HepG2 (cell line): ENCODE measurements at regions not wholly inside any gene's neighbourhood (a gene's known extent, or its start where the extent isn't known, plus 50 kb on each side); places are given as distances from the start of the nearest gene placed in this dataset.

ENCODE experiments used
- ATAC-seq: fragments of 200-7000 bp; cut with Tn5 transposase; 3 replicates; pipeline ENCODE4 v1.9.1; 2020; ENCODE audit warnings: mild to moderate bottlenecking, moderate library complexity
- BruUV-seq: library from RNA; stranded (reverse); fragments of 400-500 nt; replicated peaks from 2 replicates; lab custom pipeline; 2021; lab: Mats Ljungman, UMichigan
- CTCF ChIA-PET: fragments of 300-600 bp; formaldehyde crosslinking; extraction: SDS; loops from one replicate; lab custom pipeline; 2021; ENCODE audit warnings: low total read pairs, inconsistent platforms, low intra/inter-chr PET ratio; lab: Yijun Ruan, JAX
- POLR2A ChIA-PET: fragments of 350-600 bp; sonication (Branson Sonifier 250); formaldehyde crosslinking; loops from one replicate; lab custom pipeline; 2020; ENCODE audit warnings: antibody characterized with exemption, inconsistent platforms; lab: Yijun Ruan, JAX
- DNase-seq: peaks from one replicate; pipeline ENCODE4 v3.0.0-alpha.2; 2015; ENCODE audit warnings: low spot score
- FAIRE-seq: peaks from 3 replicates; lab custom pipeline; 2011; peaks lifted over from hg19 to GRCh38; lab: Jason Lieb, UNC
- H2AFZ ChIP-seq: one replicate; pipeline ENCODE4 v1.6.1; 2011; ENCODE audit warnings: low read length, inconsistent platforms
- H3K27ac ChIP-seq: fragments of 300-600 bp; 3 replicates; pipeline ENCODE4 v1.8.0; 2011; ENCODE audit warnings: mixed run types, mild to moderate bottlenecking, mixed read lengths, low read length, inconsistent platforms; ENCODE audit not compliant: insufficient read depth; ENCODE audit errors: extremely low read length
- H3K27me3 ChIP-seq, 2 experiments: fragments of 200-600 bp in 1 of 2; 2 replicates in 1 of 2; 3 replicates in 1 of 2; pipeline versions ENCODE4 v1.6.0 to v1.8.0; 2011; ENCODE audit warnings: low read length in 2 of 2, mild to moderate bottlenecking in 2 of 2, moderate library complexity in 2 of 2, inconsistent platforms in 1 of 2; ENCODE audit not compliant: insufficient read depth in 2 of 2, control insufficient read depth in 1 of 2
- H3K36me3 ChIP-seq, 2 experiments: fragments of 200-600 bp in 1 of 2; replicated peaks in 1 of 2; 2 replicates in 1 of 2; 3 replicates in 1 of 2; pipeline versions ENCODE4 v1.5.1 to v1.8.0; 2011; ENCODE audit warnings: low read length in 2 of 2, inconsistent platforms in 1 of 2; ENCODE audit not compliant: insufficient read depth in 2 of 2, control insufficient read depth in 1 of 2
- H3K4me1 ChIP-seq: 2 replicates; pipeline ENCODE4 v1.5.1; 2012; ENCODE audit warnings: low read length, inconsistent platforms; ENCODE audit not compliant: insufficient read depth
- H3K4me2 ChIP-seq: 2 replicates; pipeline ENCODE4 v1.6.0; 2011; ENCODE audit warnings: low read depth, low read length, inconsistent platforms
- H3K4me3 ChIP-seq, 3 experiments: fragments of 200-600 bp in 1 of 3; sonication (generic), shearing (Covaris generic) in 1 of 3; replicated peaks in 1 of 3; 2 replicates each; pipeline ENCODE4 v1.5.1; 2011 to 2016; ENCODE audit warnings: low read length in 3 of 3, inconsistent platforms in 2 of 3, low read depth in 2 of 3, mild to moderate bottlenecking in 2 of 3, control low read depth in 1 of 3, mixed read lengths in 1 of 3; ENCODE audit not compliant: insufficient read depth in 1 of 3
- H3K79me2 ChIP-seq: one replicate; pipeline ENCODE4 v1.6.1; 2011; ENCODE audit warnings: low read length, inconsistent platforms; ENCODE audit not compliant: insufficient read depth
- H3K9ac ChIP-seq: 2 replicates; pipeline ENCODE4 v1.6.0; 2011; ENCODE audit warnings: mild to moderate bottlenecking, low read depth, low read length, inconsistent platforms; ENCODE audit not compliant: insufficient read depth
- H3K9me3 ChIP-seq: 2 replicates; pipeline ENCODE4 v1.5.1; 2012; ENCODE audit warnings: mild to moderate bottlenecking, low read length
- H4K20me1 ChIP-seq: 2 replicates; pipeline ENCODE4 v1.6.0; 2011; ENCODE audit warnings: inconsistent platforms, mild to moderate bottlenecking, low read length, moderate library complexity; ENCODE audit not compliant: insufficient read depth
- ARID2 ChIP-seq: sonication (generic); formaldehyde crosslinking; IDR thresholded peaks from 2 replicates; pipeline ENCODE4 v1.8.1; 2022; ENCODE audit warnings: mild to moderate bottlenecking, missing genetic modification reagents, borderline replicate concordance
- BORCS8-MEF2B ChIP-seq: sonication (generic); formaldehyde crosslinking; IDR thresholded peaks from 2 replicates; pipeline ENCODE4 v1.8.0; 2022; ENCODE audit warnings: mild to moderate bottlenecking, missing genetic modification reagents
- DNMT3B ChIP-seq: conservative IDR thresholded peaks from 2 replicates; pipeline ENCODE4 v1.6.1; 2016; ENCODE audit warnings: missing biosample characterization, control low read depth
- ERF ChIP-seq: IDR thresholded peaks from 2 replicates; pipeline ENCODE4 v1.6.1; 2018; ENCODE audit warnings: missing biosample characterization, missing genetic modification reagents
- HOXD1 ChIP-seq: sonication (generic); formaldehyde crosslinking; IDR thresholded peaks from 2 replicates; pipeline ENCODE4 v1.5.0; 2020; ENCODE audit warnings: missing genetic modification reagents
- KMT2A ChIP-seq: sonication (generic); formaldehyde crosslinking; IDR thresholded peaks from 2 replicates; pipeline ENCODE4 v1.4.0; 2020; ENCODE audit warnings: missing genetic modification reagents
- NCOA5 ChIP-seq: sonication (generic); formaldehyde crosslinking; IDR thresholded peaks from 2 replicates; pipeline ENCODE4 v1.4.0; 2020; ENCODE audit warnings: missing genetic modification reagents
- RAD51 ChIP-seq: fragments of 450-650 bp; IDR thresholded peaks from 2 replicates; pipeline ENCODE4 v1.6.1; 2016; ENCODE audit warnings: borderline replicate concordance
- SCMH1 ChIP-seq: sonication (generic); formaldehyde crosslinking; IDR thresholded peaks from 2 replicates; pipeline ENCODE4 v1.9.0; 2021; ENCODE audit warnings: missing genetic modification reagents, mild to moderate bottlenecking, borderline replicate concordance
- SIX1 ChIP-seq: sonication (generic); formaldehyde crosslinking; IDR thresholded peaks from 2 replicates; pipeline ENCODE4 v1.4.0; 2020; ENCODE audit warnings: missing genetic modification reagents, borderline replicate concordance
- SMAD3 ChIP-seq: sonication (generic); formaldehyde crosslinking; IDR thresholded peaks from 2 replicates; pipeline ENCODE4 v1.4.0; 2020; ENCODE audit warnings: missing genetic modification reagents
- SMAD9 ChIP-seq: sonication (generic); formaldehyde crosslinking; IDR thresholded peaks from 2 replicates; pipeline ENCODE4 v1.5.1; 2020; ENCODE audit warnings: mild to moderate bottlenecking, missing genetic modification reagents
- ZMAT3 ChIP-seq: sonication (generic); formaldehyde crosslinking; conservative IDR thresholded peaks from 2 replicates; pipeline ENCODE4 v1.7.0; 2021; ENCODE audit warnings: missing genetic modification reagents
- ZNF30 ChIP-seq: sonication (generic); formaldehyde crosslinking; IDR thresholded peaks from 2 replicates; pipeline ENCODE4 v1.5.0; 2020; ENCODE audit warnings: mild to moderate bottlenecking, missing genetic modification reagents
- ZNF441 ChIP-seq: sonication (generic); formaldehyde crosslinking; IDR thresholded peaks from 2 replicates; pipeline ENCODE4 v1.7.0; 2021; ENCODE audit warnings: missing genetic modification reagents, borderline replicate concordance
- ZNF496 ChIP-seq: sonication (generic); formaldehyde crosslinking; IDR thresholded peaks from 2 replicates; pipeline ENCODE4 v1.8.1; 2023; ENCODE audit warnings: mild to moderate bottlenecking, moderate library complexity, missing genetic modification reagents; ENCODE audit not compliant: insufficient replicate concordance
- WGBS: methylation state at CpG from one replicate; pipeline ENCODE4 v1.1.6; 2017; ENCODE audit warnings: low lambda C conversion rate; 5-methylcytosine and 5-hydroxymethylcytosine counted together
- in situ Hi-C: cut with HindIII; loops from 2 replicates; pipeline ENCODE4 v1.10.0; 2017; ENCODE audit warnings: low pct_unique_long_range_greater_than_20kb; ENCODE audit not compliant: extremely low pct_ligation_motif_present
- intact Hi-C: fragments of 100-400 bp; cut with micrococcal nuclease; formaldehyde crosslinking; loops from one replicate; pipeline ENCODE4 v1.10.0; 2022; ENCODE audit not compliant: unreplicated experiment
- TF ChIP-seq, protein P1 (sequence below): sonication (generic); formaldehyde crosslinking; IDR thresholded peaks from 2 replicates; pipeline ENCODE4 v1.5.1; 2020; ENCODE audit warnings: missing genetic modification reagents, mild to moderate bottlenecking, borderline replicate concordance
- TF ChIP-seq, protein P2 (sequence below): sonication (generic); formaldehyde crosslinking; IDR thresholded peaks from 2 replicates; pipeline ENCODE4 v1.4.0; 2020; ENCODE audit warnings: missing genetic modification reagents
- TF ChIP-seq, protein P3 (sequence below): sonication (generic); formaldehyde crosslinking; IDR thresholded peaks from 2 replicates; pipeline ENCODE4 v1.8.0; 2022; ENCODE audit warnings: missing genetic modification reagents, low read depth, mild to moderate bottlenecking, borderline replicate concordance

DNA sequence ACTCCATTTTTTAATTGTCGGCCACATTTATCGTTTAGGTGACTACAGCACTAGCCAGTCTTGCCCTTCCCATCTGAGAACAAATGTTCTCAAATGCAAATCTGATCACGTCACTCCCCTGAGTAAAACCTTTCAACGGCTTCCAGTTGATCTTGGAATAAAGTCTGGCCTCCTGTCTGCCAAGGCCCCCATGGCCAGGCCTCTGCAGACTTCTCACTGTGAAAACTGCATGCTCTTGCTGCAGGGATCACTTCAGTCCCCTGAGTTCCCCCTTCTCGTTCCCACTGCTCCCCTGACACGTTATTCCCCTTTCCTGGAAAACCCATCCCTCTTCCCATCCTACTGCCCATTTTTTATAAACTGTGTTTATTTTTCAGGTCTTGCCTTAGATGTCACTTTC, 124.1 kb upstream of the NEBL start:
- ATAC-seq (no peak), FAIRE-seq (no peak), DNase-seq (no peak)
- no peak overlapping the region for H3K9ac ChIP-seq
- no peak overlapping the region for H3K27ac ChIP-seq
- TF ChIP-seq, protein P1, sequence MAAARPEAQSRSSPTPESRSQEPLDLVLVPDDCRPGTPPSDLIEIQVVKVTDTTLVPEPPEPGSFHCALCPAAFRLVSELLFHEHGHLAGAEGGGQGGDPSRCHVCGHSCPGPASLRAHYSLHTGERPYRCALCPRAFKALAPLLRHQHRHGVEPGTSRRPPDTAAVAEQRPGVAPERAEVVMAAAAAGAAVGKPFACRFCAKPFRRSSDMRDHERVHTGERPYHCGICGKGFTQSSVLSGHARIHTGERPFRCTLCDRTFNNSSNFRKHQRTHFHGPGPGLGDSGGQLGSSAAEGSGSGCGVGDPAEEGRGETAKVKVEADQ (CRISPR knock-in tag): no peak
- TF ChIP-seq KMT2A (CRISPR knock-in tag): no peak
- TF ChIP-seq NCOA5: no peak
- no peak for TF ChIP-seq ZNF496
- no peak for TF ChIP-seq SMAD9 (CRISPR knock-in tag)
- TF ChIP-seq, protein P2, sequence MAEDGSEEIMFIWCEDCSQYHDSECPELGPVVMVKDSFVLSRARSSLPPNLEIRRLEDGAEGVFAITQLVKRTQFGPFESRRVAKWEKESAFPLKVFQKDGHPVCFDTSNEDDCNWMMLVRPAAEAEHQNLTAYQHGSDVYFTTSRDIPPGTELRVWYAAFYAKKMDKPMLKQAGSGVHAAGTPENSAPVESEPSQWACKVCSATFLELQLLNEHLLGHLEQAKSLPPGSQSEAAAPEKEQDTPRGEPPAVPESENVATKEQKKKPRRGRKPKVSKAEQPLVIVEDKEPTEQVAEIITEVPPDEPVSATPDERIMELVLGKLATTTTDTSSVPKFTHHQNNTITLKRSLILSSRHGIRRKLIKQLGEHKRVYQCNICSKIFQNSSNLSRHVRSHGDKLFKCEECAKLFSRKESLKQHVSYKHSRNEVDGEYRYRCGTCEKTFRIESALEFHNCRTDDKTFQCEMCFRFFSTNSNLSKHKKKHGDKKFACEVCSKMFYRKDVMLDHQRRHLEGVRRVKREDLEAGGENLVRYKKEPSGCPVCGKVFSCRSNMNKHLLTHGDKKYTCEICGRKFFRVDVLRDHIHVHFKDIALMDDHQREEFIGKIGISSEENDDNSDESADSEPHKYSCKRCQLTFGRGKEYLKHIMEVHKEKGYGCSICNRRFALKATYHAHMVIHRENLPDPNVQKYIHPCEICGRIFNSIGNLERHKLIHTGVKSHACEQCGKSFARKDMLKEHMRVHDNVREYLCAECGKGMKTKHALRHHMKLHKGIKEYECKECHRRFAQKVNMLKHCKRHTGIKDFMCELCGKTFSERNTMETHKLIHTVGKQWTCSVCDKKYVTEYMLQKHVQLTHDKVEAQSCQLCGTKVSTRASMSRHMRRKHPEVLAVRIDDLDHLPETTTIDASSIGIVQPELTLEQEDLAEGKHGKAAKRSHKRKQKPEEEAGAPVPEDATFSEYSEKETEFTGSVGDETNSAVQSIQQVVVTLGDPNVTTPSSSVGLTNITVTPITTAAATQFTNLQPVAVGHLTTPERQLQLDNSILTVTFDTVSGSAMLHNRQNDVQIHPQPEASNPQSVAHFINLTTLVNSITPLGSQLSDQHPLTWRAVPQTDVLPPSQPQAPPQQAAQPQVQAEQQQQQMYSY: no peak
- TF ChIP-seq BORCS8-MEF2B (CRISPR knock-in tag): no peak
- TF ChIP-seq SMAD3: no peak
- TF ChIP-seq ERF (CRISPR knock-in tag): no peak
- TF ChIP-seq ARID2 (CRISPR knock-in tag): no peak
- TF ChIP-seq SIX1 (CRISPR knock-in tag): no peak
- TF ChIP-seq ZMAT3: no peak
- no peak for TF ChIP-seq ZNF441 (CRISPR knock-in tag)
- TF ChIP-seq ZNF30 (CRISPR knock-in tag): no peak
- no peak for TF ChIP-seq SCMH1 (CRISPR knock-in tag)
- TF ChIP-seq, protein P3, sequence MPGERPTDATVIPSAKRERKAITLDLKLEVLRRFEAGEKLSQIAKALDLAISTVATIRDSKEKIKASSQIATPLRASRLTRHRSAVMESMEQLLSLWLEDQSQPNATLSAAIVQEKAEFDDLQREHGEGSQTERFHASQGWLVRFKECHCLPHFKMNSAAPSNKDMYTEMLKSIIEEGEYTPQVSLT (CRISPR knock-in tag): no peak
- TF ChIP-seq DNMT3B (CRISPR knock-in tag): no peak
- no peak for TF ChIP-seq RAD51
- TF ChIP-seq HOXD1 (CRISPR knock-in tag): no peak
- peaks cover 0 to 24% of the 10 kb centered on the region in 2 experiments; a peak in 3 of 5 replicates for H3K27me3 ChIP-seq
- no peaks in the 10 kb centered on the region for H3K4me1 ChIP-seq
- no peaks in the 10 kb centered on the region for H3K36me3 ChIP-seq
- H2AFZ ChIP-seq: no peak overlapping the region
- no peaks in the 10 kb centered on the region for H3K9me3 ChIP-seq
- H4K20me1 ChIP-seq: no peaks in the 10 kb centered on the region
- in situ Hi-C loops: no loop called here
- intact Hi-C loops: loop anchor here (2.0 kb wide), 1 partner anchor 162 kb away; no protein-coding TSS in a partner anchor
- ChIA-PET CTCF (no interaction called here), POLR2A (no interaction called here)
- H3K79me2 ChIP-seq: no peaks in the 10 kb centered on the region
- WGBS: 13% methylated on average over 6 of the region's 6 CpGs
- no TSS peak for BruUV-seq
- no peak overlapping the region for H3K4me3 ChIP-seq
- no peak overlapping the region for H3K4me2 ChIP-seq
